Mesenchymal stem cell (in vitro differentiated cells and primary cell): ENCODE measurements at regions not wholly inside any gene's neighbourhood (a gene's known extent, or its start where the extent isn't known, plus 50 kb on each side); places are given as distances from the start of the nearest gene placed in this dataset.
A peak's percentile ranks its signal among the peaks of the same experiment; 100 is the strongest.
"Not testable (repeated sequence)": the region's sequence is repeated elsewhere in the genome, so short reads cannot be mapped to it uniquely, and the experiment has no call there.

ENCODE experiments used
- DNase-seq: peaks from one replicate; pipeline ENCODE4 v3.0.0-alpha.2; 2013
- H2AFZ ChIP-seq: one replicate; pipeline ENCODE4 v1.6.1; 2013; ENCODE audit warnings: low read depth, mild to moderate bottlenecking, control low read depth, inconsistent platforms, low read length, moderate library complexity
- H2AK5ac ChIP-seq: 2 replicates; pipeline ENCODE4 v1.6.1; 2013; ENCODE audit warnings: low read length, moderate library complexity, mild to moderate bottlenecking, inconsistent platforms; ENCODE audit not compliant: severe bottlenecking
- H2BK120ac ChIP-seq: one replicate; pipeline ENCODE4 v1.6.1; 2013; ENCODE audit warnings: low read depth, mild to moderate bottlenecking, inconsistent platforms, low read length, moderate library complexity
- H2BK12ac ChIP-seq, 2 experiments: one replicate each; pipeline ENCODE4 v1.6.1; 2013; ENCODE audit warnings: inconsistent platforms in 2 of 2, low read length in 2 of 2, mild to moderate bottlenecking in 2 of 2, moderate library complexity in 2 of 2, control low read depth in 1 of 2
- H2BK15ac ChIP-seq: one replicate; pipeline ENCODE4 v1.6.1; 2013; ENCODE audit warnings: mild to moderate bottlenecking, low read depth, inconsistent platforms; ENCODE audit not compliant: poor library complexity, severe bottlenecking
- H2BK5ac ChIP-seq: 2 replicates; pipeline ENCODE4 v1.6.1; 2013; ENCODE audit warnings: low read depth, mild to moderate bottlenecking, low read length, control low read depth, inconsistent platforms; ENCODE audit not compliant: poor library complexity, severe bottlenecking
- H3K14ac ChIP-seq, 2 experiments: one replicate each; pipeline ENCODE4 v1.6.1; 2013; ENCODE audit warnings: inconsistent platforms in 2 of 2, low read length in 2 of 2, control low read depth in 1 of 2, mild to moderate bottlenecking in 1 of 2, moderate library complexity in 1 of 2
- H3K18ac ChIP-seq, 2 experiments: one replicate each; pipeline ENCODE4 v1.6.1; 2013; ENCODE audit warnings: inconsistent platforms in 2 of 2, low read length in 2 of 2, control low read depth in 1 of 2, low read depth in 1 of 2, mild to moderate bottlenecking in 1 of 2
- H3K23ac ChIP-seq, 2 experiments: one replicate each; pipeline ENCODE4 v1.6.1; 2013; ENCODE audit warnings: inconsistent platforms in 2 of 2, low read length in 2 of 2, mild to moderate bottlenecking in 2 of 2, moderate library complexity in 2 of 2, control low read depth in 1 of 2
- H3K27ac ChIP-seq: 2 replicates; pipeline ENCODE4 v1.5.1; 2013; ENCODE audit warnings: mild to moderate bottlenecking, moderate library complexity, low read length, control low read depth, inconsistent platforms; ENCODE audit not compliant: poor library complexity, severe bottlenecking
- H3K27me3 ChIP-seq, 2 experiments: 2 replicates each; pipeline versions ENCODE4 v1.6.1 to v1.7.0; 2013; ENCODE audit warnings: low read length in 2 of 2, mild to moderate bottlenecking in 2 of 2, moderate library complexity in 2 of 2, control low read depth in 1 of 2, inconsistent platforms in 1 of 2; ENCODE audit not compliant: control insufficient read depth in 1 of 2, insufficient read depth in 1 of 2
- H3K36me3 ChIP-seq, 2 experiments: 2 replicates each; pipeline versions ENCODE4 v1.6.1 to v1.7.0; 2013; ENCODE audit warnings: low read length in 2 of 2, control low read depth in 1 of 2, inconsistent platforms in 1 of 2, low read depth in 1 of 2, mild to moderate bottlenecking in 1 of 2; ENCODE audit not compliant: insufficient read depth in 2 of 2, control insufficient read depth in 1 of 2
- H3K4ac ChIP-seq, 2 experiments: one replicate each; pipeline ENCODE4 v1.6.1; 2013; ENCODE audit warnings: inconsistent platforms in 2 of 2, low read length in 2 of 2, mild to moderate bottlenecking in 2 of 2, moderate library complexity in 2 of 2, control low read depth in 1 of 2, low read depth in 1 of 2
- H3K4me1 ChIP-seq: 2 replicates; pipeline ENCODE4 v1.6.1; 2013; ENCODE audit warnings: low read depth, low read length, control low read depth; ENCODE audit not compliant: control insufficient read depth, insufficient read depth
- H3K4me2 ChIP-seq: 2 replicates; pipeline ENCODE4 v1.6.1; 2013; ENCODE audit warnings: low read length, mild to moderate bottlenecking, inconsistent platforms; ENCODE audit not compliant: poor library complexity, severe bottlenecking
- H3K4me3 ChIP-seq, 2 experiments: 2 replicates each; pipeline versions ENCODE4 v1.5.1 to v1.7.0; 2013; ENCODE audit warnings: low read length in 2 of 2, mild to moderate bottlenecking in 2 of 2, control low read depth in 1 of 2, low read depth in 1 of 2; ENCODE audit not compliant: insufficient read depth in 1 of 2
- H3K79me1 ChIP-seq: replicated peaks from 2 replicates; pipeline ENCODE4 v1.6.1; 2013; ENCODE audit warnings: mild to moderate bottlenecking, control low read depth, low read length, inconsistent platforms; ENCODE audit not compliant: poor library complexity, severe bottlenecking
- H3K9ac ChIP-seq: 2 replicates; pipeline ENCODE4 v1.7.0; 2013; ENCODE audit warnings: mild to moderate bottlenecking, low read length, moderate library complexity
- H3K9me3 ChIP-seq: 2 replicates; pipeline ENCODE4 v1.7.0; 2013; ENCODE audit warnings: mild to moderate bottlenecking, low read length; ENCODE audit not compliant: control insufficient read depth
- H4K8ac ChIP-seq: one replicate; pipeline ENCODE4 v1.6.1; 2013; ENCODE audit warnings: inconsistent platforms, mild to moderate bottlenecking, low read length, moderate library complexity
- H4K91ac ChIP-seq: one replicate; pipeline ENCODE4 v1.6.1; 2013; ENCODE audit warnings: mild to moderate bottlenecking, low read length, inconsistent platforms
- WGBS: methylation state at CpG from one replicate; pipeline ENCODE4 v1.1.7; 2013; ENCODE audit warnings: mixed read lengths; 5-methylcytosine and 5-hydroxymethylcytosine counted together

DNA sequence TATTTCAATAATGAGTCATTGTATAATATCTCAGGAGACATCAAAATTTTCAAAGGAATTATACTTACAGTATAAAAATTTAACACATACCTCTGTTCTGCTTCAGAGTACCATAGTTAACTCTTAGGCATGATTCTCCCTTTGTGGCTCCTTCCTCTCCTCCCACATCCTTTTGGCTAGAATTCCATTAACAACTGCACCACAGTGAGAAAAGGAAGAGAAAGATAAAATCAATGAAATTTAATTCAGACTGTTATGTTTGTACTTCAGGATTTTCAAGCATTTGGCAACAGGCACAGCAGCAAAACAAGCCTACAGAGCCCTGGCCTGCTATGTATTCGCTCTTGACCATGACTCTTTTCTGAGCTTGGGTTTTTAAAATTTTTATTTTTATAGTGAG is 57.2 kb upstream of the SGIP1 start:
- H4K91ac ChIP-seq, result no peak overlapping the region
- no peaks in the 10 kb centered on the region for H3K27me3 ChIP-seq
- no peak for DNase-seq
- H3K79me1 ChIP-seq, result no peaks in the 10 kb centered on the region
- H3K4me2 ChIP-seq, result no peak overlapping the region
- peaks cover 9% of the 10 kb centered on the region for H3K9me3 ChIP-seq
- H3K14ac ChIP-seq, result no peak overlapping the region
- no peak overlapping the region for H3K18ac ChIP-seq
- no peak overlapping the region for H3K27ac ChIP-seq
- H3K4ac ChIP-seq, result no peak overlapping the region
- no peak overlapping the region for H3K4me3 ChIP-seq
- no CpG with 5 or more reads among the region's 1 CpG for WGBS
- no peak overlapping the region for H2BK15ac ChIP-seq
- H3K9ac ChIP-seq, result no peak overlapping the region
- no peak overlapping the region for H3K23ac ChIP-seq
- H2BK12ac ChIP-seq, result no peak overlapping the region
- H2BK120ac ChIP-seq, result no peak overlapping the region
- H2BK5ac ChIP-seq, result no peak overlapping the region
- no peak overlapping the region for H2AK5ac ChIP-seq
- H3K36me3 ChIP-seq, result no peaks in the 10 kb centered on the region
- H2AFZ ChIP-seq, result no peak overlapping the region
- H4K8ac ChIP-seq, result no peak overlapping the region
- H3K4me1 ChIP-seq, result no peaks in the 10 kb centered on the region

DNA sequence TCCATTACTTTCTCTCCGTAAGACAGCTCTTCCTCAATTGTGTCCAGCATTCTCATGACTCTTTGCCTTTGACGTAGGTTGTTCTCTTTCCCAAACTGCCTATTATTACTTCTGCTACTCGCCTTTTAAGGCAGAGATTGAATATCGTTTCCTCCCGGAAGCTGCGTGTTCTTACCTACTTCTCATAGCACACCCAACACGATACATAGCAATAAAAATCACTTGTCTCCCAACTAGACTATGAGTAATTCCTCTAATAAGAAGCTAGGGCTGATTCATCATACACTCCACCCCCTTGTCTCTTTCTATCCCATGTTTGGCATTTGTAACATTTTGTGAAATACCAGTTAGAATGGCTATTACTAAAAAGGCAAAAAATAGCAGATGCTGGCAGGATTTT is 55.8 kb upstream of the SGIP1 start:
- Histone ChIP-seq H3K79me1 (no peaks in the 10 kb centered on the region), H2BK15ac (no peak overlapping the region), H2BK120ac (no peak overlapping the region), H3K4ac (no peak overlapping the region), H3K27ac (no peak overlapping the region), H3K27me3 (no peaks in the 10 kb centered on the region), H2AFZ (no peak overlapping the region), H2BK5ac (no peak overlapping the region), H3K18ac (no peak overlapping the region), H4K91ac (no peak overlapping the region), H3K23ac (no peak overlapping the region), H2BK12ac (no peak overlapping the region), H3K9ac (no peak overlapping the region), H4K8ac (no peak overlapping the region), H3K9me3 (peaks cover 9% of the 10 kb centered on the region), H3K14ac (no peak overlapping the region), H3K4me2 (no peak overlapping the region), H2AK5ac (no peak overlapping the region), H3K4me1 (no peaks in the 10 kb centered on the region), H3K36me3 (no peaks in the 10 kb centered on the region), H3K4me3 (no peak overlapping the region)
- peak; percentile 39 for DNase-seq
- WGBS, result 92% methylated on average over 6 of the region's 7 CpGs

DNA sequence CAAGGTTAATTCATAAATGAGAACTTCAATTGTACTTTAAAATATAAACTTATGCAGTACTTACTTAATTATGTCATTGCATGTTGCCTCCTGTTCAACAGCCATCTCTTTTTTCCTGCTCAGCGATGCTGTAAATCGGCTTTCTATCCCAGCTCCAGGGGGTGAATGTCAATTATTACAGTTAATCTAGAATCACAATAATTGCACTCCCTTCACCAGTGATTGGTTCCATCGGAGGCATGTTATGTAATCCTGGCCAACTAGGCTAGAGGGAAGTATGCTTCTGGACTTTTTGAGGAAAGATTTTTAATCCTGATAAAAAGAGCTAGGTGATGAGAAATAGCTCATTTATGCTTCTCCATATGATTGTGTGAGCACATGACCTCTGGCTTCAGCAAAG is 53.8 kb upstream of the SGIP1 start:
- Histone ChIP-seq H2BK5ac (no peak overlapping the region), H3K23ac (no peak overlapping the region), H2AK5ac (no peak overlapping the region), H3K79me1 (no peaks in the 10 kb centered on the region), H3K27ac (no peak overlapping the region), H3K27me3 (no peaks in the 10 kb centered on the region), H3K14ac (no peak overlapping the region), H3K9ac (no peak overlapping the region), H3K18ac (no peak overlapping the region), H3K4me1 (no peaks in the 10 kb centered on the region), H2BK12ac (no peak overlapping the region), H2BK120ac (no peak overlapping the region), H3K4me2 (no peak overlapping the region), H2AFZ (no peak overlapping the region), H3K36me3 (no peaks in the 10 kb centered on the region), H2BK15ac (no peak overlapping the region), H3K4me3 (no peak overlapping the region), H3K9me3 (peaks cover 9% of the 10 kb centered on the region), H4K91ac (no peak overlapping the region), H3K4ac (no peak overlapping the region), H4K8ac (no peak overlapping the region)
- DNase-seq, result no peak
- WGBS, result 100% methylated on average over 3 of the region's 3 CpGs

DNA sequence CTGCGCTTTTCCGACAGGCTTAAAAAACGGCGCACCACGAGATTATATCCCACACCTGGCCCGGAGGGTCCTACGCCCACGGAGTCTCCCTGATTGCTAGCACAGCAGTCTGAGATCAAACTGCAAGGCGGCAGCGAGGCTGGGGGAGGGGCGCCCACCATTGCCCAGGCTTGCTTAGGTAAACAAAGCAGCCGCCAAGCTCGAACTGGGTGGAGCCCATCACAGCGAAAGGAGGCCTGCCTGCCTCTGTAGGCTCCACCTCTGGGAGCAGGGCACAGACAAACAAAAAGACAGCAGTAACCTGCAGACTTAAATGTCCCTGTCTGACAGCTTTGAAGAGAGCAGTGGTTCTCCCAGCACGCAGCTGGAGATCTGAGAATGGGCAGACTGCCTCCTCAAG is 52.7 kb upstream of the SGIP1 start:
- 68% methylated on average over 14 of the region's 15 CpGs for WGBS
- not testable (repeated sequence) for H2BK120ac ChIP-seq, H3K27ac ChIP-seq, H4K91ac ChIP-seq, H3K79me1 ChIP-seq, H2AK5ac ChIP-seq, H3K4ac ChIP-seq, H3K23ac ChIP-seq, H2BK12ac ChIP-seq, H3K4me3 ChIP-seq, H3K4me2 ChIP-seq, H3K4me1 ChIP-seq, H2BK5ac ChIP-seq, H4K8ac ChIP-seq, H3K36me3 ChIP-seq, H3K14ac ChIP-seq, H3K9ac ChIP-seq, H3K9me3 ChIP-seq, H2BK15ac ChIP-seq, H3K18ac ChIP-seq, H2AFZ ChIP-seq, H3K27me3 ChIP-seq, DNase-seq
